ENCODE measurements at regions not wholly inside any gene's neighbourhood (a gene's known extent, or its start where the extent isn't known, plus 50 kb on each side); places are given as distances from the start of the nearest gene placed in this dataset.

DNA sequence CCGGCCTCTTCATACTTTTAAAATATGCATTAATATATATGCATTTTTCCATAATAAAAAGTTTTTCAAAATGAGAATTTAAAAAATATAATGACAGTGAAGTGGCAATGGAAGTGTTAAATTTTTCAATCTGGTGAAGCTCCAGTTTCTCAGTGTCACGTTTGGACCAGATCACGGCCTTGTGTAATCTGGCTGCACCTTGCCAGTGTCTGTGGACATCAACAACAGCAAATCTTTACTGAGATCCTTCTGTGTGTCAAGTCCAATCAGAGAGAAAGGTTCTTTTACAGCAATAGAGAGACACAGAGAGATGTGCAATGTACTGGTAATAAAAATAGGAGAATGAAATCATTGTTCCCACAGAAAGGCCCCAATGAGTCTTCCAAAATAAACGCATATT is 49.8 kb upstream of the PAK1 start (continued):
- TF ChIP-seq, protein P1, sequence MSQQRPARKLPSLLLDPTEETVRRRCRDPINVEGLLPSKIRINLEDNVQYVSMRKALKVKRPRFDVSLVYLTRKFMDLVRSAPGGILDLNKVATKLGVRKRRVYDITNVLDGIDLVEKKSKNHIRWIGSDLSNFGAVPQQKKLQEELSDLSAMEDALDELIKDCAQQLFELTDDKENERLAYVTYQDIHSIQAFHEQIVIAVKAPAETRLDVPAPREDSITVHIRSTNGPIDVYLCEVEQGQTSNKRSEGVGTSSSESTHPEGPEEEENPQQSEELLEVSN (IDR thresholded peaks at IDR 0.05): no peak
- no peak for TF ChIP-seq RAD21 (IDR thresholded peaks at IDR 0.05 in 1 of 2, conservative IDR thresholded peaks at IDR 0.05 in 1 of 2; ENCODE audit: low read depth in 2 of 2, low read length in 2 of 2)
- no peak for TF ChIP-seq BCL11A (IDR thresholded peaks at IDR 0.05; ENCODE audit: low read depth in 2 of 2, low read length in 2 of 2)
- TF ChIP-seq EP300 (IDR thresholded peaks at IDR 0.05; ENCODE audit: borderline replicate concordance in 1 of 2, low read depth in 2 of 2, low read length in 2 of 2): no peak

All from H1 (cell line).